ENCODE measurements at regions not wholly inside any gene's neighbourhood (a gene's known extent, or its start where the extent isn't known, plus 50 kb on each side); places are given as distances from the start of the nearest gene placed in this dataset.
"Not testable (repeated sequence)": the region's sequence is repeated elsewhere in the genome, so short reads cannot be mapped to it uniquely, and the experiment has no call there.

DNA sequence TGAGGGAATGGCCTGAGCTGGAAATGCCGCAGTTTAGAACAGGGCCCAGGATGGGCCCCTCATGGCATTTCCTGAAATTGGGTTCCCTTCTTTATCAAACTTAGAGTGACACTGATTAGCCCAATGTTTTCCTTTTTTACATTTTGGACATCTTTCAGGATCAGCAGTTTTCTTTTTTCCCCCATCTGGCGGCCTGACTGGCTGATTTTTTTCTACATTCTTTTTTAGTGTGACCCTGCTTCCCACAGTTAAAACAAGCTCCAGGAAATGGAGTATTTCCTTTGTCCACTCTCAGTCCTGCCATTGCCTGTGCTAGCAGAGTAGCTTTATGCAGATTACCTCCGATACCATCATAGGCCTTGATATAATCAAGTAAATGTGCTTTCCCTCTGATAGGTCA lies 185.8 kb upstream of the IGF1 start:
- DNase-seq (ENCODE audit: low read depth): not testable (repeated sequence)

DNA sequence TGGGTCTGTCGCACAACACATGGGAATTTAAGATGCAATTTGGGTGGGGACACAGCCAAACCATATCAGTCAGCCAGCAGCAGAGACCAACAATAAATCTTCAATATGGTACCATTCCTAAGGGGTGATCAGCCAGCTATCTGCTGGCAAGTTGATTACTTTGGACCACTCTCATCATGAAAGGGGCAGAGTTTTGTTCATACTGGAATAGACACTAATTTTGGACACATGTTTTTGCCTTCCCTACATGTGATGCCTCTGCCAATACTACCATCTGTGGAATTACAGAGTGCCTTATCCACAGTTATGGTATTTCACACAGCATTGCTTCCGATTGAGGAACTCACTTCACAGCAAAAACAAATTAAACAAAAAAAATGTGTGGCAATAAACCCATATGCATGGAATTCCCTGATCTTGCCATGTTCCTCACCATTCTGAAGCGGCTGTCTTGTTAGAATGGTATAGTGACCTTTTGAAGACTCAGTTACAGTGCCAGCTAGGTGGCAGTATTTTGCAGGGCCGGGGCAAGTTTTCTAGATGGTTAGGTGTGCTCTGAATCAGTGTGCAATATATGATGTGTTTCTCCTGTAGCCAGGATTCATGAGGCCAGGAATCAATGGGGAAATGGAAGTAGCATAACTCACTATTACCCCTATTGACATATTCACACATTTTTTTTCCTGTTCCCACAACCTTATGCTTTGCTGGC lies 179.0 kb upstream of the IGF1 start:
- no peak for DNase-seq (ENCODE audit: low read depth)

DNA sequence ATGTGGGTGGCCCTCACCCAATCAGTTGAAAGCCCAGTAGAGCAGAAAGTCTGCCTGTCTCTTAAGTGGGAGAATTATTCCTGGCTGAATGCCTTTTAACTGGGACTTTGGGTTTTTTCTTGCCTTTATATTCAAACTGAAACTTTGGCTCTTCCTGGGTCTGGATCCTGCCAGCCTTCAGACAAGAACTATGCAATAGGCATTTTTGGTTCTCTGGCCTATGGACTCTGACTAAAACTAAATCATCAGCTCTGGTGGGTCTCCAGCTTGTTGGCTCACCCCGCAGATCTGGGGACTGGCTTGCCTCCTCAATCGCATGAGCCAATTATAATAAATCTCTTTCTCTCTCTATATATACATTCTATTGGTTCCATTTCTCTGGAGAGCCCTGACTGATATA lies 173.0 kb upstream of the IGF1 start:
- no peak for DNase-seq (ENCODE audit: low read depth)

DNA sequence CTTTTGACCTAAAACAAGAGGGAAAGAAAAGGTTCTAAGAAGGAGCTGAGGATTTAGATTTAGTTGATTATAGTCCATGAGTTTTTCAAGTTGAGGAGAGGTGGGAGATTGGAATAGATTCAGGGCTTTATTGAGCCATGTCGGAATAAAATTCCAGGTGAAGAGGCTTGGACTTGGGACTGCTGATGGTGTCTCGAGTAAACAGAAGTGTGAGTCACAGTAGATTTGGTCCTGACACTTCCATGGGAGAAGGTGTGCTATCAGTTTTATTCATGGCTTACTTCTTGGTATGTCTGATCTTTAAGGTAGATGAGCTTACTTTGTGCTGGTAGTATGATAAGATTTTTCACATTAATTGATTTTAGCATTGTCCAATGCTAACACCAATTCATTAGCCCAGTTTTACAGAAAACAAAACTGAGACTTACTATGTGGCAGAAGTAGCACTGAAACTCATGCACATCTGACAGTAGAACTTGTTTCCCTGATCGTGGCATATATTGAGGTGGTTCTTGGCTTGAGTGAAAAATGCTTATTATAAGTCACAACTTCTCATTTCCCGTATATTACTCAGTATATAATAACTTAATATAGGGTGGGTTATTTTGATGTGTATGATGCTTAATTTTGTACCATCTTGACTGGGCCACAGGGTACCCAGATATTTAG lies 172.4 kb upstream of the IGF1 start:
- no peak for DNase-seq (ENCODE audit: low read depth)

DNA sequence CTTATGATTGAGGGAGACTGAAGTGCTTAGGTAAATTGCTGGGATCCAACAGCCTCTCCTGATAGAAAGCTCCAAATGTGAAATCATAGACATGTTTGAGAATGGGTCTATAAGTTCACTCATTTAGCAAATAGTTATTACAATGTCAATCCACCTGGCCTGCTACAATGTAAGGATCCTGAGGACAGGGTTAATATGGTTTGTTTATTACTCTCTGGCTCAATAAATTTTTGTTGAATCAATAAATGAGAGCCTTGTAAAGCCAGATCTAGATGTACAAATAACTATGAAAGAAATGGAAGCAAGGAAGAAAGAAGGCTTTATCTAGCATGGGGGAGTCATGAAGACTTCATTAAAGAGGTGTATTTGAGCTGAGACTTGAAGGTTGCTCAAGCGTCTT lies 165.6 kb upstream of the IGF1 start:
- no peak for DNase-seq (ENCODE audit: low read depth)

DNA sequence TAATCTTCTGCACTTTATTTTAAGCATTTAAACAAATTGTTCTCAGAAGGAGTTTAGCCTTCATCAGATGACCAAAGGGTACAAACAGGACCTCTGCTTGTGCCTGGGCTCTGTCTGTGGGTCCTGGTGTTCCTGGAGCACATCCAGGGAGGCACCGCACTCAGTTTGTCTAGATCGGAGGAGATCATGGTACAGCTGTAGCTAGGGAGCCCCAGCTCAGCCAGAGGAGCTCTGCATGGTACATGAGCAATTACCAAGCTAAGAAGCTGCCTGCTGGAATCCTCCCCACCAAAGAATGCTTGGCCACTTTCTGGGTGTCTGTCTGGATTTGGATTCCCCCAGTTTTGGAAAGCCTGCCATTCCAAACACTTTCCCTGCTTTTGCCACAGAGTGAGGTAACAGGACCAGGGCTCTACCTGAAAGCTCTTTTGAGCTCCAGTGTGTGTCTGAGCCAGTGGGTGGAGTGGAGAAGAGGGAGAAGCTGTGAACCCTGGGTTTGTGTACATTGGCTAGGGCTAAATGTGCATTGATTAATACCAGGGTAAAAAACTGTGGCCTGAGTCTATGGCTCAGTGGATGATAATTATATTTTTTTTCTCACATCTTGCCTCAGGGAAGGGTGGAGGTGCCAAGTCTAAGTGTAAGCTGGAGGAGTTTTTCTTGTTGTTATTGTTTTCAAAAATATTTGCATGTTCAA lies 163.7 kb upstream of the IGF1 start:
- no peak for DNase-seq (ENCODE audit: low read depth)

DNA sequence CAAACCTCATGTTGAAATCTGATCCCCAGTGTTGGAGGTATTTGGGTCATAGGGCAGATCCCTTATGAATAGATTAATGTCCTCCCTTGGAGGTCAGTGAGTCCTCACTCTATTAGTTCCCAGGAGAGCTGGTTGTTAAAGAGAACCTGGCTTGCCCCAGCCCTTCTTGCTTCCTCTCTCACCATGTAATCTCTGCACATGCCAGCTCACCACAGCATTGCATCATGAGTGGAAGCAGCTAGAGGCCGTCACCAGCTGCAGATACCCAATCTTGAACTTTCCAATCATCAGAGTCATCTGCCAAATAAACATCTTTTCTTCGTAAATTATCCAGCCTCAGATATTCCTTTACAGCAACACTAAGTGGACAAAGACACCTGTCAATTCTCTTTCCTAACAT lies 161.8 kb upstream of the IGF1 start:
- no peak for DNase-seq (ENCODE audit: low read depth)

DNA sequence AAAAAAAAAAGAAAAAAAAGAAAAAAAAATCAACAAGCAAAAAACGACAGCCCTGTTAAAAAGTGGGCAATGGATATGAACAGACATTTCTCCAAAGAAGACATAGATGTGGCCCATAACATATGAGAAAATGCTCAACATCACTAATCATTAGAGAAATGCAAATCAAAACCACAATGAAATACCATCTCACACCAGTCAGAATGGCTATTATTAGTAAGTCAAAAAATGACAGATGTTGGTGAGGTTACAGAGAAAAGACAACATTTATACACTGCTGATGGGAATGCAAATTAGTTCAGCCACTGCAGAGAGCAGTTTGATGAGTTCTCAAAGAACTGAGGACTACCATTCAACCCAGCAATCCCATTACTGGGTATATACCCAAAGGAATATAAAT lies 160.3 kb upstream of the IGF1 start:
- DNase-seq (ENCODE audit: low read depth): not testable (repeated sequence)

DNA sequence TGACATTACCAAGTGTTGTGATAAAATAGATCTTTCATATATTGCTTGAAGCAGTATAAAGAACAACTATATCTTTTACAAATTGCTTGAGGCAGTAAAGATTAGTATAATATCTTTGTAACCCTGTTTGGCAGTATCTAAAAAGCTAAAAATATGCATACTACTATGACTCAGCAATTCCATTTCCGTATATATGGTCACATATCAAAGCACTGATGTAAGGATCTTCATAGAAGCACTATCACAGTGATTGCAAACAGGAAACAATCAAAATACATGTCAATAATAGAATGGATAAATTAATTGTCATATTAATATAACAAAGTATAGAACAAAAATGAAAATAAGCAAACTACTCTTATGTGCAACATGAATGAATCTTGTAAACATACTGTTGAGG lies 158.4 kb upstream of the IGF1 start:
- no peak for DNase-seq (ENCODE audit: low read depth)

DNA sequence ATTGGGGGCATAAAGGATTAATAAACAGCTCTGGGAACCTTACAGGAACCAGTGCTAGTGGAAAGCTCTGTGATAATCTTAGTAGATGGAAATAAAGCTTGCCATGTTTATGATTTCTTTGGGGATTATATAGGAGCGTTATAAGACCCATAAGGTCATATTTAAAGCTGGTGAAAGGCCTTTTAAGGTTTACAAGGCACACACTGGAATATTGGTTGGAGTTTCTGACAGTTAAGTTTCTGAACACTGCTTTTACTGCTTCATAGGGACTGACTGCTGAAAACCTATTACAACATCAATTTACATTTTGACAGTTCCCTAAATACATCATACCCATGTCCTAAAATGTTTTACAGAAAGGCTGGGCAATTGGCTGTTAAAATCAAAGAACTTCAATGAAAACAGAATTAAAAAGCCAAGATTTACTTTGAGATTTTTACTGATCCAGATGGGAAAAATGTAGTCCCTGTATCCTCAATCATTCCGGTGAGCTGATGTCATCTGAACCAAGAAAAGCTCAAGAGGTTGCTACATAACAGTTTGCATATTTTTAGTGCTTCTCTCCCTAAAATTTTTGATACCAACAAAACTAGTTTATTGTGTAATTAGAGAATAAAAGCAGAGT lies 153.7 kb upstream of the IGF1 start:
- peak; percentile 50 for DNase-seq (ENCODE audit: low read depth)

DNA sequence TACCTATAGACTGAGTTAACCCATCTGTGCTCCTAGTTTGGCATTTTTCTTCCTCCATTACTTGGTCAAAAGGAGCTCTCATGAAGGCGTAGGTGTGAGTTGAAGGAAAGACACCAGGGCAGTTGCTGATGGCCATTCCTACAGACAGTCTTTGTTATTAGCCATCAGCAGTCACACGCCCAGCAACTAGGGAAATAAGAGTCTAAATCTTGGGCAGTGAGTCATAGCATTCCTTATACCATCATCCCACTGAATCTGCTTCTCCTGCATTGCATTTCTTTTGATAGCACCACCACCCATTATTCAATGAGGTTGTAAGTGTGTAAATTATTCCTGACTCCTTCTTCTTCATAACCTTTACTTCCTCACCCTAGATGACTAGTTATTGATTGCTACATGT lies 150.9 kb upstream of the IGF1 start:
- peak; percentile 59 for DNase-seq (ENCODE audit: low read depth)

DNA sequence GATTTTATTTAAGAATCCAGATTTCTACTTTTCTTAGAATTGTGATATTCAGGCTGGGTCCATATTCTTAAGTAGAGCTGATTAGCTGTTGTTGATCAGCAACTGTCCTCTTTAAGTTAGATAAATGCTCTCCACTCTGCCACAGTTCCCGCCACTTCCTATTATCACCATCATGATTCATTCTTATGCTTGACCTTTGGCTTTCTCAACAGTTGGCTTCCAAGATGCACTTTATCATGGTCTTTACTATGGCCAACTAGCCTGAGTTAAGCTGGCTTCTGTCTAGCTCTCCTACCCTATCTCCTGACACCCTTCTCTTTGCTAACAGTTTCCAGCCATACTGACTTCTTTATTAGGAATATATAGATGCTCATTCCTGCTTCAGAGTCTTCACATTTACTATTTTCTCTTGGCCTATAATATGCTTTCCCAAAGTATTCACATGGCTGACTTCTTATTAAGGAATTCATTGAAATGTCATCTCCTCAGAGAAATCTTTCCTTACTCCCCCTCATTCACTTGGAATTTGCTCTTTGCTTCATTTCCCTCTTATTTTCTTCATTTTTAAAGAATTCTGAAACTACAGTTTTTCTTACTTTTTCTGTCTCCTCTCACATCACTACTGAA lies 149.0 kb upstream of the IGF1 start:
- DNase-seq (ENCODE audit: low read depth): peak; percentile 18

DNA sequence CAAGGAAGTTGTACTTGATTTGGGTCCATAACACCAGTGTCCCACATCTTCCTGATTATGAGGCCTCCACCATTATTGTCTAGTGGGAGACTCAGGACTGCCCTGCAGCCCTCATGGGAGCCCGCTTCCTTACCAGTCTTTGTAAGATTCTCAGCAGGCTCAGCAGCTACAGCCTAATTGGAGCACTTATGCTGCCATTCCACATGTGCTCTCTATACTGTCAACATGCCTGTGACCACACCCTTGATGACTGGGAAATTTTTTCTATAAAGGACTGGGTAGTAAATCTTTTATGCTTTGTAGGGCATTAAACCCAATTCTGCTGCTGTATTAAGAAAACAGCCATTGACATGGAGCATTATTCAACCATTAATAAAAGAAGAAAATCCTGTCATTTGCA lies 145.5 kb upstream of the IGF1 start:
- DNase-seq (ENCODE audit: low read depth): no peak

DNA sequence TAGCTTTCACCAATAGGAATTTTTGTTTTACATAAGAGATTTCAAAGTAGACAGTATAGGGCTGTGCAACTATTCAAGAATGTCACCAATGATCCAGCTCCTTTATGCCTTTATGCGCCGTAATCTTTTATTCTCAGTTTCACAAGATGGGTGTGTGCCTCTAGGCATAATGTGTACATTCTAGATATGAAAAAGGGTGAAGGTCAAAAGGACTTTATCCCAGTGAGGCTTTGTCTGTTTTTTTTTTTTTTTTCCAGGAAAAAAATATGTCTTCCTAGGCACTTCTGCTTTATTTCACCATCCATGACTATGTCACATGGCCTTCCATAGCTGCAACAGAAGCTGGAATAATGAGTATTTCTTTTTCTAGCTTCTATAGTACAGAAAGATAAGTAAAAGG lies 142.3 kb upstream of the IGF1 start:
- no peak for DNase-seq (ENCODE audit: low read depth)

DNA sequence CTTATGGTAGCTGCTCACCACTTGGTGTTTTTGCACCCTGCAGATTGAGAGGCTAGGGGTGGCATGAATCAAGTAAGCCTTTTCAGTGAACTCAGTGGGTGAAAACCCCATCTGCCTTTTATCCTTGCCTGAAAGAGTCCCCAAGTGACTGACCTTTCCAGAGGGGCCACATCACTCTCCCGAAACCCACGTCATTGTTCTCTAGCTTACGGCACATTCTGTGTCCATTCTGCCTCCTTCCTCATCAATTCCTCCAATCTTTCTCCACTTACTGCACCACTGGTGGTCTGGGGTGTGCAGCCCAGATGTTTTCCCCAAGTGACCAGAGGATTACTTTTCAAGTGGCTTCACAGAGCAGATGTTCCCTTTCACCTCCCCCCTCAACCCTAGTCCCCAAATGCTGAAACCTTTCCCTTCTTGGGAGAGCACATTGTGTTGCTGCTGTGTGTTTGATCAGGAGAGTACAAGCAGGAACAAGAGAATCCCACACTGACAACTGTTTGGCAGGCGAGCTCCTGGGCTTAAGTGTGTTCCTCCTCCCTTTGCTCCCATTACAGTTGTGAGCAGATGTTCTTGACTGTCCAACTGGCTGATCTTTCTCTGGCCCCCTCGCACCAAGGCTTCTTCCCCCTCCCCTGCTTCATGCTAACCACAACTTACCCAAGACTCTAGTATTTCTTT lies 138.0 kb upstream of the IGF1 start:
- no peak for DNase-seq (ENCODE audit: low read depth)

DNA sequence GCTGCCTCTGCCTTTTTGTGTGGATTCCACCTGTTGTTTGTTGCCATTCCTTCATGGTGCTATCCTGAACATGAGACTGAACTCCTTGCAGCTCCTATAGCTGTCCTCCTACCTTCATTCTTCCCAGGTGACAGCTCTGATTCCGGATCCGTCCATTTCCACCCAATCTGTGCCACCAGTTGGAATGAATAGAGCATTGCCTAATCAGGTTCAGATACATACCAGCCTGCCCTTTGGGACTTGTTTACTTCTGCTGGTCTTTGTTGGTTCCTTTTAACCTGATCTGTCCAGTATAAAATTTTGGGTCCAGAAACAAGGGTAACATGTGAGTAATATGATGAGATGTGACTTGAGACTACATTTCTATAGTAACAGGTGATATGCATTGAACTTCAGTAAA lies 136.3 kb upstream of the IGF1 start:
- DNase-seq (ENCODE audit: low read depth): no peak

DNA sequence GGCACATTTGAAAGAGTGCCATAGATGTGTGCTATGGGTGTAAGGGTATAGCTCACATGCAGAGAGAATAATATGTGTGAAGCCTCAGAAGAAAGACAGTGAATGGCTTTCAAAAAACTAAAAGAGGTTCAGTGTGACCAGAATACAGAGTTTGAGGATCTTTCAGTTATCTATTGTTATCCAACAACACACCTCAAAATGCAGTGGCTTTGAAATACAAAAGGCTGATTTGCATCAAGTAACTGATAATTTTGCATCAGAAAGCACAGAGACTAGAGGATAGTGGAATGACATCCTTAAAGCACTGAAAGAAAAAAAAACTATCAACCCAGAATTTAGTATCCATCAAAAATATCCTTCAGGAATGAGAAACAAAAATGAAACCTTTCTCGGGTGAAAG lies 131.6 kb upstream of the IGF1 start:
- no peak for DNase-seq (ENCODE audit: low read depth)

DNA sequence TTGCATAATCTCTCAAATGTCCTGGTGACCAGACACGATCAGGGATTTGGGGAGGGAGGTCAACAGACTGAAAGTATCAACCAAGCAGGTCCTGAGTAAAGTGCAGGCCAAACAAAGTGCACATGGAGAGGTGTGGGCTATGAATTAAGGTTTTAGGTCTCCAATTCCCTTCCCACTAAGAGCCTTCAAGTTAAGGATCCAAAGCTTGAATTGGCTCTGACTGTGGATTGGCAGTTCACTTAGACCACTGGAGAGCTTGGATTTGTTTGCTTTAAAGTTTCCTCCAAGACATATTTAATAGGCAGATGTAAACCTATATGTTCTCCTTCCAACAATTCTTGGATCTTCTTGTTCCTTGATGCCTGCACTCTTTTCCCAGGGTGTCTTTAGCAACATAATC lies 129.6 kb upstream of the IGF1 start:
- no peak for DNase-seq (ENCODE audit: low read depth)

DNA sequence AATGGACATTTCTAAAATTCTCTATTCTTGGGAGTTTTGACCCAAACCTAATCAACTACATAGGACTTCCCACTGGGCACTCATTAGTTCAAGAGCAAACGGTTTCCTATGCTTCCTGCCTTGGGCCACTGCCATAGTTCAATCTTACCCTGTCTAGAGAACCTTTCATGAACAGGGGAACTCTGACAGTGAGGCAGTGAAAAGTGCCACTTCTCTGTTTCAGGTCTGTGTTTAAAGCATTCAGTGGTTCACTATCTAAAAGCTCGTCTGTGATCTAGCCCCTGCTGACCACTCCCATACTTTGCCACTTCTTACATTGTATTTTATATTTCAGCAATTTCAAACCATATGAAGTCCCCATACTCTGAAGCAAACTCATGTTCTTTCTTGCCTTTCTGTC lies 122.7 kb upstream of the IGF1 start:
- DNase-seq (ENCODE audit: low read depth): no peak

DNA sequence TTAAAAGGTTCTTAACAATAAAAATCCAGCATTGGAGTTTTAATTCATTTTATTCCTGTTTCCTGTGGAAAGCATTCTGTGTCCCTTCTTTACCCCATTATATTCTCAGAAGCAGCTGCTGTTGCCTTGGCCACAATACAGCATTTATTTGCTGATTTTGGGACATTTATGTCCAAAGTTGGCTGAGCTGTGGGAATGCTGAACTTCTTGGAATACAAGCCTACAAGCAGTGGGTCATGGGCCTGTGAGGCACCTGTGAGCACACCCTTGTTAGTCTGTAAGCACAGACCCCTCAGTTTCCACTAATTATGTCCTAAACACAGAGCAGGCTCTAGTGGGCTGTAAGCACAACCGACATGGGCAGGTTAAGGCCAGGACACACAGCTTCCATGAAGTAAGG lies 122.2 kb upstream of the IGF1 start:
- DNase-seq (ENCODE audit: low read depth): no peak

DNA sequence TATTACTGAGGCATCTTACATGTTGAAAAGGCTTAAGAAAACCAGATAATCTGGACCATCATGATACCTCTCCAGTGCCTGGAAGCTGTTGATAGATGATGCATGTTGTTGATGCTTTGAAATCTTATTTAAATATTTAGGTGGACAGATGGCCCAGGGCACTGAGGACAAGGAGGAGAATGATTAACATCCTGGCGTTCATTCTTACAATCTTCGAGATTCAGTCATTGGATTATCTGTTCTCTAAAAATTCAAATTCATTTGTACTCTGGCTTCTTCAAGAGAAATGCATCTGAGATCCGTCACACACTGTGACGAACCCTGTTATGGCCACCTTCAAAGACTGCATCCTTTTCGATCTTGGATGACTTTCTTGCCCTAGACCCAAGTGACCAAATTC lies 121.3 kb upstream of the IGF1 start:
- no peak for DNase-seq (ENCODE audit: low read depth)

DNA sequence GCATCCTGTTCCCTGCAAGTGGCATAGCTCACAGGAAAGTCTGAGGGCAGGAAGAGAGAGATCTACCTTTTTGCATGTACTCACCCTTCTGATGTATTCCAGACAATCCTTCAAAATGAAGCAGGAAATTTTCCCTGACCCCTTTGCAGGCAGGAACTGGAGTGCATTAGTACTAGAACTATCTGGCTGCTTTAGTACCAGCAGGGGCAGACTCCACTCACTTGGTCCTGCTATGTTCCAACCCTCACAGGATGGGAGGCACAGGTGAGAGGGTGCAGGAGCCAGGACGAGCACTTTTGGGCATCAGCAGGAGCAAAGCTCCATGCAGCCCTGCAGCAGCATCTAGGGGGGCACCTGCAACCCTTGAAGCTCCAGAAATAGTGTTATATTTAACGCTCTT lies 116.3 kb upstream of the IGF1 start:
- no peak for DNase-seq (ENCODE audit: low read depth)
